Ovary (tissue), 7 donors: ENCODE measurements at regions not wholly inside any gene's neighbourhood (a gene's known extent, or its start where the extent isn't known, plus 50 kb on each side); places are given as distances from the start of the nearest gene placed in this dataset.

Source experiments
- DNase-seq, 5 donors: peaks; one replicate each; pipeline ENCODE4 v3.0.0-alpha.2; 2019 to 2020
- H3K27ac ChIP-seq, 2 donors: fragments of 200-600 bp; one replicate each; pipeline versions ENCODE4 v1.5.1 to v1.8.0; 2019 to 2022
- H3K27me3 ChIP-seq: fragments of 200-600 bp; one replicate; pipeline ENCODE4 v1.8.0; 2022
- H3K36me3 ChIP-seq: fragments of 200-600 bp; sonication (generic); one replicate; pipeline ENCODE4 v1.5.1; 2019
- H3K4me1 ChIP-seq: one replicate; pipeline ENCODE4 v1.8.1; 2013; ENCODE audit warnings: mild to moderate bottlenecking, moderate library complexity; ENCODE audit not compliant: insufficient read depth
- H3K4me3 ChIP-seq: fragments of 200-600 bp; sonication (generic); one replicate; pipeline ENCODE4 v1.5.1; 2017
- H3K9me3 ChIP-seq, 2 donors: fragments of 200-600 bp in 1 of 2; sonication (generic) in 1 of 2; one replicate each; pipeline versions ENCODE4 v1.5.1 to v1.8.1; 2013 to 2019; ENCODE audit warnings: mild to moderate bottlenecking in 1 of 2, moderate library complexity in 1 of 2
- EP300 ChIP-seq: sonication (generic); formaldehyde crosslinking; IDR thresholded peaks from one replicate; pipeline ENCODE4 v1.6.1; 2017; ENCODE audit warnings: antibody characterized with exemption
- POLR2A ChIP-seq: fragments of 450-650 bp; IDR thresholded peaks from one replicate; pipeline ENCODE4 v1.6.1; 2017; ENCODE audit warnings: antibody characterized with exemption, mild to moderate bottlenecking, moderate library complexity
- whole genome bisulfite sequencing, 3 donors: extraction: QIAGEN DNeasy Blood & Tissue Kit in 1 of 3; methylation state at CpG; one replicate each; pipeline versions ENCODE4 v1.1.5 to v1.1.7; 2013 to 2017; 5-methylcytosine and 5-hydroxymethylcytosine counted together
- intact Hi-C, 4 donors: fragments of 100-400 bp; cut with DNase I; formaldehyde crosslinking; loops; one replicate each; pipeline versions ENCODE4 v1.11.0 to v1.15.1; 2022 to 2023
- TF ChIP-seq, protein P1 (sequence below), 3 donors: fragments of 450-650 bp in 2 of 3; fragments of 200-600 bp in 1 of 3; IDR thresholded peaks; one replicate each; pipeline versions ENCODE4 v1.5.1 to v1.8.0; 2016 to 2022; ENCODE audit warnings: antibody characterized with exemption in 3 of 3, mild to moderate bottlenecking in 1 of 3
- donor health status: DM: no; HTN: no; CAD: no; lungs with moderate emphysema.
- donor health status: DM: no; HTN: no; CAD: no.
- donor health status: Bipolar disorder and iron deficiency.
- donor health status: DM: no; HTN: no; CAD: no.
- donor health status: DM: yes; HTN: yes; CAD: no.

GRCh38 chr20:46804126-46804525 is 90.5 kb upstream of the EYA2 start:
- TF ChIP-seq POLR2A = no peak
- TF ChIP-seq, protein P1, sequence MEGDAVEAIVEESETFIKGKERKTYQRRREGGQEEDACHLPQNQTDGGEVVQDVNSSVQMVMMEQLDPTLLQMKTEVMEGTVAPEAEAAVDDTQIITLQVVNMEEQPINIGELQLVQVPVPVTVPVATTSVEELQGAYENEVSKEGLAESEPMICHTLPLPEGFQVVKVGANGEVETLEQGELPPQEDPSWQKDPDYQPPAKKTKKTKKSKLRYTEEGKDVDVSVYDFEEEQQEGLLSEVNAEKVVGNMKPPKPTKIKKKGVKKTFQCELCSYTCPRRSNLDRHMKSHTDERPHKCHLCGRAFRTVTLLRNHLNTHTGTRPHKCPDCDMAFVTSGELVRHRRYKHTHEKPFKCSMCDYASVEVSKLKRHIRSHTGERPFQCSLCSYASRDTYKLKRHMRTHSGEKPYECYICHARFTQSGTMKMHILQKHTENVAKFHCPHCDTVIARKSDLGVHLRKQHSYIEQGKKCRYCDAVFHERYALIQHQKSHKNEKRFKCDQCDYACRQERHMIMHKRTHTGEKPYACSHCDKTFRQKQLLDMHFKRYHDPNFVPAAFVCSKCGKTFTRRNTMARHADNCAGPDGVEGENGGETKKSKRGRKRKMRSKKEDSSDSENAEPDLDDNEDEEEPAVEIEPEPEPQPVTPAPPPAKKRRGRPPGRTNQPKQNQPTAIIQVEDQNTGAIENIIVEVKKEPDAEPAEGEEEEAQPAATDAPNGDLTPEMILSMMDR (IDR thresholded peaks at IDR 0.05) = no peak
- no peak for TF ChIP-seq EP300
- no peaks in the 10 kb centered on the region for H3K4me1 ChIP-seq
- H3K27me3 ChIP-seq = no peaks in the 10 kb centered on the region
- no peaks in the 10 kb centered on the region for H3K9me3 ChIP-seq
- no peak for DNase-seq
- no peak overlapping the region for H3K27ac ChIP-seq
- intact Hi-C loops = no loop called here
- H3K4me3 ChIP-seq = no peak overlapping the region
- WGBS, 3 donors = 69 to 72% (median 72%) methylated on average over 3 of the region's 3 CpGs
- H3K36me3 ChIP-seq = no peaks in the 10 kb centered on the region

- no peak for DNase-seq
- Histone ChIP-seq H3K4me1 (no peaks in the 10 kb centered on the region), H3K27me3 (no peaks in the 10 kb centered on the region), H3K9me3 (no peaks in the 10 kb centered on the region), H3K4me3 (no peak overlapping the region), H3K36me3 (no peaks in the 10 kb centered on the region), H3K27ac (no peak overlapping the region)
- intact Hi-C loops = no loop called here
- 95 to 98% (median 95%) methylated on average over 9 of the region's 9 CpGs for WGBS, 3 donors
- TF ChIP-seq, protein P1 (IDR thresholded peaks at IDR 0.05) = no peak
- TF ChIP-seq EP300 = no peak
- no peak for TF ChIP-seq POLR2A
These were observed 88.8 kb upstream of the EYA2 start for GRCh38 chr20:46805836-46806235.

DNA sequence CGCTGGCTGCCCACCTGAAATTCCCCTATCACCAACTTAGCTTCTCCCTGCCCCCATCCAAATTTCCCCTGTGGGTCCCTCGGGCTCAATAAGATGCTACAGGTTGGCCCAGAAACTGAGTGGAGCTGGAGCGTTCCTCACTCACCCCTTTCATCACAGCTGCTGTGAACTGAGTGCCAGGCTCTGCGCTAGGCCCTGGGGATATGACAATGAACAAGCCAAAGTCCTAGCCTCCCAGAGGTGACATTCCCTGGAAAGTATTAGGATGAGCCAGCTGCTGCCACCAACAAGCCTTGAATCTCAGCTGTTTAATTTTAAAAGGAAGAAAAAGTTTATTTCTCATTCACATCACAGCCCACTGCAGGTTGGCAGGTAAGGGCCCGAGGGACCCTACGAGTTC is 86.6 kb upstream of the EYA2 start:
- no peak for DNase-seq
- 71 to 77% (median 76%) methylated on average over 6 of the region's 6 CpGs for WGBS, 3 donors
- no peaks in the 10 kb centered on the region for H3K9me3 ChIP-seq
- no peak overlapping the region for H3K27ac ChIP-seq
- H3K36me3 ChIP-seq = no peaks in the 10 kb centered on the region
- no peaks in the 10 kb centered on the region for H3K4me1 ChIP-seq
- TF ChIP-seq EP300 = no peak
- no peak for TF ChIP-seq POLR2A
- TF ChIP-seq, protein P1 (IDR thresholded peaks at IDR 0.05) = no peak
- intact Hi-C loops = no loop called here
- H3K4me3 ChIP-seq = no peak overlapping the region
- H3K27me3 ChIP-seq = no peaks in the 10 kb centered on the region

- DNase-seq = no peak
These were observed 86.1 kb upstream of the EYA2 start for GRCh38 chr20:46808565-46808964.

More at GRCh38 chr20:46808565-46808964, 86.1 kb upstream of the EYA2 start:
- Histone ChIP-seq H3K4me1 (no peaks in the 10 kb centered on the region), H3K36me3 (no peaks in the 10 kb centered on the region), H3K4me3 (no peak overlapping the region), H3K9me3 (no peaks in the 10 kb centered on the region), H3K27me3 (no peaks in the 10 kb centered on the region), H3K27ac (no peak overlapping the region)
- no peak for TF ChIP-seq EP300
- no peak for TF ChIP-seq POLR2A
- TF ChIP-seq, protein P1 (IDR thresholded peaks at IDR 0.05) = no peak
- intact Hi-C loops = no loop called here
- 14 to 50% (median 21%) methylated on average over 1 of the region's 1 CpG for WGBS, 3 donors
